ENCODE measurements at regions not wholly inside any gene's neighbourhood (a gene's known extent, or its start where the extent isn't known, plus 50 kb on each side); places are given as distances from the start of the nearest gene placed in this dataset.

DNA sequence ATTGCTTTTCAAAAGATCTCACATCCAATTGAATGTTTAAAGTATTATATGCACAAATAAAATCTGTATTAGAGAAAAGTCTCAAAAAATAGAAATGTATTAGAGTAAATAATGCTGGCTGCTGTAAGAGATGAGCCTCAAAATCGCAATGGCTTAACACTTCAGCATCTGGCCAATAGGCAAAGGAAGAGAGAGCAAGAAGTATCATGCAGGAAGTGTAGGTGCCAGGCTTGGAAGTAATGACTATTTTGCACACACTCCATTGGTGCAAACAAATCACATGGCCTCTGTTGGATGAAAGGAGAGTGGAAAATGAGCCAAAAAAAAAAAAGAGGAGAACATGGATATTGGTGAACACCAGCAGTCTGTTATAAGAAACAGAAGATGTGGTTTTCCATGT is 193.0 kb upstream of the E2F8 start:
- TF ChIP-seq, protein P1, sequence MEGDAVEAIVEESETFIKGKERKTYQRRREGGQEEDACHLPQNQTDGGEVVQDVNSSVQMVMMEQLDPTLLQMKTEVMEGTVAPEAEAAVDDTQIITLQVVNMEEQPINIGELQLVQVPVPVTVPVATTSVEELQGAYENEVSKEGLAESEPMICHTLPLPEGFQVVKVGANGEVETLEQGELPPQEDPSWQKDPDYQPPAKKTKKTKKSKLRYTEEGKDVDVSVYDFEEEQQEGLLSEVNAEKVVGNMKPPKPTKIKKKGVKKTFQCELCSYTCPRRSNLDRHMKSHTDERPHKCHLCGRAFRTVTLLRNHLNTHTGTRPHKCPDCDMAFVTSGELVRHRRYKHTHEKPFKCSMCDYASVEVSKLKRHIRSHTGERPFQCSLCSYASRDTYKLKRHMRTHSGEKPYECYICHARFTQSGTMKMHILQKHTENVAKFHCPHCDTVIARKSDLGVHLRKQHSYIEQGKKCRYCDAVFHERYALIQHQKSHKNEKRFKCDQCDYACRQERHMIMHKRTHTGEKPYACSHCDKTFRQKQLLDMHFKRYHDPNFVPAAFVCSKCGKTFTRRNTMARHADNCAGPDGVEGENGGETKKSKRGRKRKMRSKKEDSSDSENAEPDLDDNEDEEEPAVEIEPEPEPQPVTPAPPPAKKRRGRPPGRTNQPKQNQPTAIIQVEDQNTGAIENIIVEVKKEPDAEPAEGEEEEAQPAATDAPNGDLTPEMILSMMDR (IDR thresholded peaks at IDR 0.05; ENCODE audit: low read depth, low read length) = no peak
- no peak for TF ChIP-seq EZH2phosphoT487 (IDR thresholded peaks at IDR 0.05; ENCODE audit: low read depth)
